Sigmoid colon (tissue), 6 donors: ENCODE measurements at regions not wholly inside any gene's neighbourhood (a gene's known extent, or its start where the extent isn't known, plus 50 kb on each side); places are given as distances from the start of the nearest gene placed in this dataset.

Source experiments
- DNase-seq: peaks from one replicate; pipeline ENCODE4 v3.0.0-alpha.2; 2019
- H3K27ac ChIP-seq, 4 donors: fragments of 200-600 bp; sonication (generic); one replicate each; pipeline ENCODE4 v1.5.1; 2016 to 2019; ENCODE audit warnings: mild to moderate bottlenecking in 1 of 4
- H3K27me3 ChIP-seq, 3 donors: fragments of 200-600 bp; sonication (generic); one replicate each; pipeline ENCODE4 v1.5.1; 2019; ENCODE audit warnings: mild to moderate bottlenecking in 1 of 3
- H3K36me3 ChIP-seq, 4 donors: fragments of 200-600 bp; sonication (generic); one replicate each; pipeline ENCODE4 v1.5.1; 2016 to 2019
- H3K4me1 ChIP-seq, 4 donors: fragments of 200-600 bp; sonication (generic); one replicate each; pipeline ENCODE4 v1.5.1; 2017 to 2019
- H3K4me3 ChIP-seq, 4 donors: fragments of 200-600 bp; sonication (generic); one replicate each; pipeline ENCODE4 v1.5.1; 2017 to 2019; ENCODE audit warnings: mild to moderate bottlenecking in 2 of 4, moderate library complexity in 1 of 4
- H3K9me3 ChIP-seq, 4 donors: fragments of 200-600 bp in 3 of 4; sonication (generic) in 3 of 4; one replicate each; pipeline versions ENCODE4 v1.5.1 to v1.6.1; 2013 to 2019
- EP300 ChIP-seq, 4 donors: sonication (generic); formaldehyde crosslinking; IDR thresholded peaks; one replicate each; pipeline ENCODE4 v1.6.1; 2017; ENCODE audit warnings: antibody characterized with exemption in 4 of 4
- POLR2A ChIP-seq, 2 donors: fragments of 450-650 bp; IDR thresholded peaks; one replicate each; pipeline ENCODE4 v1.6.1; 2016; ENCODE audit warnings: antibody characterized with exemption in 2 of 2, mild to moderate bottlenecking in 2 of 2, moderate library complexity in 2 of 2
- POLR2AphosphoS5 ChIP-seq, 4 donors: sonication (generic); formaldehyde crosslinking; IDR thresholded peaks; one replicate each; pipeline ENCODE4 v1.6.1; 2017; ENCODE audit warnings: antibody characterized with exemption in 4 of 4
- WGBS, 2 donors: extraction: QIAGEN DNeasy Blood & Tissue Kit; methylation state at CpG; one replicate each; pipeline ENCODE4 v1.1.7; 2013; 5-methylcytosine and 5-hydroxymethylcytosine counted together
- intact Hi-C: fragments of 100-400 bp; cut with DNase I; formaldehyde crosslinking; loops from one replicate; pipeline ENCODE4 v1.15.1; 2023
- TF ChIP-seq, protein P1 (sequence below), 4 experiments: fragments of 450-650 bp in 3 of 4; fragments of 200-600 bp in 1 of 4; IDR thresholded peaks; one replicate each; pipeline ENCODE4 v1.5.1; 2016 to 2019; ENCODE audit warnings: antibody characterized with exemption in 4 of 4, mild to moderate bottlenecking in 3 of 4, moderate library complexity in 2 of 4
- donor health status: healthy with polysubstance abuse.
- donor health status: healthy.

DNA sequence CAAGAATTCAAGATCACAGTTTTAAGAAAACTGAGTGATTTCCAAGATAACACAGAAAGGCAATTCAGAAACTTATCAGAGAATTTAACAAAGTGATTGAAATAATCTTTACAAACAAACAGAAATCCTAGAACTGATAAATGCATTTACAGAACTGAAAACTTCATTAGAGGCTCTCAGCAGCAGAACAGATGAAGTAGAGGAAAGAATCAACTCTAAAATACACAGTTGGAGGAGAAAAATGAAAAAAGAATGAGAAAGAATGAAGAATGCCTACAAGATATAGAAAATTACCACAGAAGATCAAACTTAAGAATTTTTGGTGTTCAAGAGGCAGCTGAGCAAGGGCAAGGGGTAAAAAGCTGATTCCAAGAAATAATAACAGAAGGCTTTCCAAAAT lies 168.8 kb downstream of the POLR2M start:
- Histone ChIP-seq H3K9me3 (peaks cover 0 to 5% (median 4%) of the 10 kb centered on the region in 4 donors), H3K27me3 (no peaks in the 10 kb centered on the region), H3K4me1 (no peaks in the 10 kb centered on the region), H3K36me3 (no peaks in the 10 kb centered on the region), H3K27ac (no peak overlapping the region), H3K4me3 (no peak overlapping the region)
- intact Hi-C loops = no loop called here
- TF ChIP-seq EP300 (IDR thresholded peaks at IDR 0.05) = no peak
- TF ChIP-seq, protein P1, sequence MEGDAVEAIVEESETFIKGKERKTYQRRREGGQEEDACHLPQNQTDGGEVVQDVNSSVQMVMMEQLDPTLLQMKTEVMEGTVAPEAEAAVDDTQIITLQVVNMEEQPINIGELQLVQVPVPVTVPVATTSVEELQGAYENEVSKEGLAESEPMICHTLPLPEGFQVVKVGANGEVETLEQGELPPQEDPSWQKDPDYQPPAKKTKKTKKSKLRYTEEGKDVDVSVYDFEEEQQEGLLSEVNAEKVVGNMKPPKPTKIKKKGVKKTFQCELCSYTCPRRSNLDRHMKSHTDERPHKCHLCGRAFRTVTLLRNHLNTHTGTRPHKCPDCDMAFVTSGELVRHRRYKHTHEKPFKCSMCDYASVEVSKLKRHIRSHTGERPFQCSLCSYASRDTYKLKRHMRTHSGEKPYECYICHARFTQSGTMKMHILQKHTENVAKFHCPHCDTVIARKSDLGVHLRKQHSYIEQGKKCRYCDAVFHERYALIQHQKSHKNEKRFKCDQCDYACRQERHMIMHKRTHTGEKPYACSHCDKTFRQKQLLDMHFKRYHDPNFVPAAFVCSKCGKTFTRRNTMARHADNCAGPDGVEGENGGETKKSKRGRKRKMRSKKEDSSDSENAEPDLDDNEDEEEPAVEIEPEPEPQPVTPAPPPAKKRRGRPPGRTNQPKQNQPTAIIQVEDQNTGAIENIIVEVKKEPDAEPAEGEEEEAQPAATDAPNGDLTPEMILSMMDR (IDR thresholded peaks at IDR 0.05) = no peak
- no peak for TF ChIP-seq POLR2AphosphoS5 (IDR thresholded peaks at IDR 0.05)
- no peak for TF ChIP-seq POLR2A (IDR thresholded peaks at IDR 0.05)
- no peak for DNase-seq

DNA sequence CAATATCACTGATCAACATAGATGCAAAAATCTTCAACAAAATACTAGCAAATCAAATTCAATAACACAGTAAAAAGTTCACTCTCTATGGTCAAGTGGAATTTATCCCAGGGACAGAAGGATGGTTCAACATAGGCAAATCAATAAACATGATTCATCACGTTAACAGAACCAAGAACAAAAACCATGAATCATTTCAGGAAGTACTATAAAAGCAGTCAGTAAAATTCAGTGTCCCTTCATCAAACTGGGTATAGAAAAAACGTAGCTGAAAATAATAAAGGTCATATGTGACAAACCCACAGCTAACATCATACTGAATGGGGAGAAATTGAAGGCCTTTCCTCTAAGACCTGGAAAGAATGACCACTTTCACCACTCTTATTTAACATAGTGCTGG lies 172.1 kb downstream of the POLR2M start:
- H3K27me3 ChIP-seq = no peaks in the 10 kb centered on the region
- H3K9me3 ChIP-seq = peaks cover 0 to 5% (median 4%) of the 10 kb centered on the region in 4 donors
- no peak overlapping the region for H3K27ac ChIP-seq
- no peaks in the 10 kb centered on the region for H3K36me3 ChIP-seq
- no peak overlapping the region for H3K4me3 ChIP-seq
- intact Hi-C loops = no loop called here
- DNase-seq = no peak
- TF ChIP-seq POLR2A (IDR thresholded peaks at IDR 0.05) = no peak
- no peak for TF ChIP-seq POLR2AphosphoS5 (IDR thresholded peaks at IDR 0.05)
- TF ChIP-seq EP300 (IDR thresholded peaks at IDR 0.05) = no peak
- TF ChIP-seq, protein P1 (IDR thresholded peaks at IDR 0.05) = no peak
- 5 to 23% methylated on average over 2 of the region's 2 CpGs for WGBS, 2 donors
- no peaks in the 10 kb centered on the region for H3K4me1 ChIP-seq

DNA sequence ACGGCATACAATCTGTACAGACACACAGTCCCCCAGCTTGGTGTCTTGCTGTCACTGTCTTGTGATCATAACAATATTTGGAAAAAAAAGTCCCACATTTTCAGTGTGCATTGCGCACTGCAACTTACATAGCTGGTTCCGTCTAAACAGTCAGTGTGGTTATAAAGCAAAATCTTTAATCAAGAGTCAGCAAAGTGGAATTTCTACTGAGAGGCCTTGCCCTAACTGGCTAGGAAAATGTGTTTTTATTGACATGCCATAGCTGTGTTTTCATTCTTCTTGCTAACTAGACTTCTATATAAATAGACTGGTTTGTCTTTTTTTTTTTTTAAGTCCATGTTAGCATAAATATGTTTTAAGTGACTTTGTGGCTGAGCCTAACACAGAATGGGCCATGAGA lies 174.8 kb downstream of the POLR2M start:
- TF ChIP-seq EP300 (IDR thresholded peaks at IDR 0.05) = no peak
- TF ChIP-seq POLR2AphosphoS5 (IDR thresholded peaks at IDR 0.05) = no peak
- no peak for TF ChIP-seq POLR2A (IDR thresholded peaks at IDR 0.05)
- TF ChIP-seq, protein P1 (IDR thresholded peaks at IDR 0.05) = no peak
- Histone ChIP-seq H3K9me3 (no peaks in the 10 kb centered on the region), H3K36me3 (no peaks in the 10 kb centered on the region), H3K4me1 (no peaks in the 10 kb centered on the region), H3K27me3 (no peaks in the 10 kb centered on the region), H3K27ac (no peak overlapping the region), H3K4me3 (no peak overlapping the region)
- intact Hi-C loops = no loop called here
- no peak for DNase-seq
- WGBS, 2 donors = 95% methylated on average over 3 of the region's 3 CpGs

DNA sequence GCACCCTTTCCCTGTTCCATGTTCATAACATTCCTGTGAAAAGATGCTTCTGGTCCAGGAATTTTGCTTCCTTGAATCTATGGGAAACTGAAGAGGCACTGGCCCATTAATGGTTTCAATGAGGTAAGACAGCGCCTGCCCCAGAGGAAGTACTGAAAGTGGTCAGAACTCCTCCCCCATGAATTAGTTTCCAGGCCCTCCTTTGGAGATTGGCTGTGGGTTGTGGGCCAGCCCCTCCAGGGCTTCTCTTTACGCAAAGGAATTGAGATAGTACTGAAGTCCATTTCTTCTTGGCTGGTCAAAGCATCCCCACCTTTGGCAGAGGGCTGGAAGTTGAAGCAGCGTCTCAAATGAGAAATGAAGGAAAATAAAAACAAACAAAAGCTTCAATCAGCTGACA lies 175.5 kb downstream of the POLR2M start:
- Histone ChIP-seq H3K4me1 (no peaks in the 10 kb centered on the region), H3K27ac (no peak overlapping the region), H3K9me3 (no peaks in the 10 kb centered on the region), H3K4me3 (no peak overlapping the region), H3K27me3 (no peaks in the 10 kb centered on the region), H3K36me3 (no peaks in the 10 kb centered on the region)
- intact Hi-C loops = no loop called here
- 90 to 91% methylated on average over 3 of the region's 3 CpGs for WGBS, 2 donors
- TF ChIP-seq, protein P1 (IDR thresholded peaks at IDR 0.05) = no peak
- no peak for TF ChIP-seq EP300 (IDR thresholded peaks at IDR 0.05)
- TF ChIP-seq POLR2A (IDR thresholded peaks at IDR 0.05) = no peak
- TF ChIP-seq POLR2AphosphoS5 (IDR thresholded peaks at IDR 0.05) = no peak
- no peak for DNase-seq

DNA sequence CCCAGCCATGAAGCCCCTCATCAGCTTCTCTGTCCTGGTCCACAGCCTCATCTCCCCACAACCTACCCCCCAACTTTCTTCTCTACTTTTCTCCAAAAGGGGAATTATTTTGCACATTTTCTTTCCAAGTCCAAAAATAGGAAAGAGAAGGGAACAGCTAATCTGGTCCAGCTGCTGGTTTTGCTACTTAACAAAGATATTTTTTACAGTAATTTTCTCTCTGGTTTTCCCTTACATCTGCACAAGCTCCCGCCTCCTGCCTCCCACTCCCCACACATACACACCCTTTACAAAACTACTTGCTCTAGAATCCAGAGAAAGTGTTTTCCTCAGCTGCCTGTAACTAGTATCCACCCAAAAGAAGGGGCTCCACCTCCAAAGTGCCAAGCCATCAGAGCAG lies 177.2 kb downstream of the POLR2M start:
- H3K27me3 ChIP-seq = no peaks in the 10 kb centered on the region
- no peaks in the 10 kb centered on the region for H3K36me3 ChIP-seq
- H3K4me3 ChIP-seq = no peak overlapping the region
- no peak overlapping the region for H3K27ac ChIP-seq
- DNase-seq = no peak
- WGBS, 2 donors = 81 to 92% methylated on average over 1 of the region's 1 CpG
- intact Hi-C loops = no loop called here
- no peaks in the 10 kb centered on the region for H3K9me3 ChIP-seq
- H3K4me1 ChIP-seq = no peaks in the 10 kb centered on the region
- TF ChIP-seq POLR2A (IDR thresholded peaks at IDR 0.05) (no peak), EP300 (IDR thresholded peaks at IDR 0.05) (no peak), POLR2AphosphoS5 (IDR thresholded peaks at IDR 0.05) (no peak)
- TF ChIP-seq, protein P1 (IDR thresholded peaks at IDR 0.05) = no peak
